ENCODE measurements at regions not wholly inside any gene's neighbourhood (a gene's known extent, or its start where the extent isn't known, plus 50 kb on each side); places are given as distances from the start of the nearest gene placed in this dataset.
A peak's percentile ranks its signal among the peaks of the same experiment; 100 is the strongest.

DNA sequence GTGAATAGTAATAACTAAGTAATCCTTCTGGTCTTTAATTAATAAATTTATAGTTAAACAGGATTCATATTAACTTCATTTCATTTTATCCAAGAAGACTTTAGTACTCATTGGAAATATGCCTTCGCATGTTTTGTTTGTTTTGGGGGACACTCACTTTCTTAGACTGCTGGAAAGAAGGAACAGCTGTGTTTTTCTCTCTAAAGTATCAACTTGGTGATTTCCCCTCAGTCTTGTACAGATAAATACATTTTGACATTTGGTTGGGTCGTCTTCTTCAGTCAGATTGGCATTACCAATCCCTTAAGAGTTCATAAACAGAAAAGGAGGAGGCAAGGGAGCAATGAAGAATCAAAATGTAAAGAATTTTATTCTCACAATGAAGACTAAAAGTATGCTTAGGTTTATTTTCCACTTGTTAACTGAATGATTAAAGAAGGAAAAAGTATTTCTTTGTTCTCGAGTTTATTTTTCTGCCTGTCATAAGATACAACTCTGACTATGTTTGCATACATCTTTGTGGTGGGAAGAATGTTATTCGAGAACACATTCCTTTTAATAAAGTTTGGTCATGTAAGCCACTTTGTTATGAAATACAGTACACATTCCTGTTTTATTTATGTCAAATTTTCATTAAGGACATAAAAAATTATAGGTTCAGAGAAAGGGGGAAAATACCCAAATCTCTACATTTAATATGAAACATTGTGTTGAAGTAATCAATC is 140.2 kb downstream of the GMNC start:
- DNase-seq (ENCODE audit: low read depth): no peak

DNA sequence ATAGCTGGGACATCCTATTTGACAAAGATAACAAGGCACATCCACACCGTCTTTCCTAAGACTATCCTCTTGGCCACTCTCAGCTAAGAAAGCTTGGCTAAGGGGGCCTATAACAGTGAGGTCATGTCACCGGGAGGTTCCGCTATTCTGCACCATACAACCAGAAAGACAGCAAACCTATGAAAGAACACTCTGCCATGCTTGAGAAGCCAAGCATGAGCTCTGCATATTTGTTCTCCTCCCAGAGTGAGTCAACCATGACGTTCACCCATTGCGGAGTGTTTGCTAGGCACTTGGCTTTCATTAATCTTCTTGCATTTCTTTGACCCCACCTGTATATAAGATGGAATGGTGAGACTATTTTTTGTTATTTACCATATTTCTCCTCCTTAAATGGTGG is 141.2 kb downstream of the GMNC start:
- no peak for DNase-seq (ENCODE audit: low read depth)

DNA sequence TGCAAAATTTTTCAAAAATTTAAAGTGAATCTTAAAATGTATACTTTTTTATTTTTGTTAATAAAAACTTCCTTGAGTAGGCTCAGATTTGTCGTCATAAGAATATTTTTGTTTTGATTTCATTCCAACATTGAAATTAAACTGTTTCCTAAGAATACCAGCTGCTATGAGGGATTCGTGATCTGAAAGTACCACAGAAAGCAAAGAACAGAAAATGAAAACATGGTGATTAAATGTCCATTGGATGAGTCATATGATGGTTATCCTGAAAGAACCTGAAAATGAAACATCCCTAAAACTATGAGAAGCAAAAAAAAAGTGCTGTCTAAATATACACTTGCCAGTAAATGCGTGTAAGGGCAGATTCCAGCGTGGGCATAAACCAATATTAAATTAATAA is 143.8 kb downstream of the GMNC start:
- DNase-seq (ENCODE audit: low read depth): peak; percentile 74

DNA sequence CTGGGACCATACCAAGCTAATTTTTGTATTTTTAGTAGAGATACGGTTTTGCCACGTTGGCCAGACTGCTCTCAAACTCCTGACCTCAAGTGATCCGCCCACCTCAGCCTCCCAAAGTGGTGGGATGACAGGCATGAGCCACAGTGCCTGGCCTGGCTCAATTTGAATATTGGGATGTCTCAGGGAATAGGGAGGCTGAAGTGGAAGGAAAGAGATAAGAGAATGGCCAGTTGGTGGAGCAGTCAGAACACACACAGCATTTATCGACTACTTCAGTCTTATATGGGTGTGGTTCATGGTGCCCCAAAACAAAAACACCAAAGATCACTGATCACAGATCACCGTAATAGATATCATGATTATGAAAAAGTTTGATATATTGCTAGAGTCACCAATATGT is 144.4 kb downstream of the GMNC start:
- peak; percentile 18 for DNase-seq (ENCODE audit: low read depth)

DNA sequence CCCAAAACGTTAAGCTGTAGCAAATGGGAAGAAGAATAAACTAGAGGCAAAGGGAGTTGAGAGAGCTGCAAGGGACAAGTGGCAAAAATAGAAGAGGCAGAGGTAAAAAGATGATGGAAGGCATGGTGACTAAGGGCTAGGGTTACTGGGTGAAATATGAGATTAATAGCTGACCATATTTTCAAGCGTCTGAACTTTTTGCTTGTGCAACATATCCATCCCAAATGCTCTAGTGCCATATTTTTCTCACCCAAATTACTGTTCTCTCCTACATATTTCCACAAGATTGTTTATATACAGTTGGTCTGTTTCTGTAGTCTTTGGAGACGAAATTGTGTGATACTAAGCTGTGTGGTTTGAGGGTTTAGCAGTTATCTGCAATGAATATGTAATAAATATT is 145.5 kb downstream of the GMNC start:
- DNase-seq (ENCODE audit: low read depth): no peak

DNA sequence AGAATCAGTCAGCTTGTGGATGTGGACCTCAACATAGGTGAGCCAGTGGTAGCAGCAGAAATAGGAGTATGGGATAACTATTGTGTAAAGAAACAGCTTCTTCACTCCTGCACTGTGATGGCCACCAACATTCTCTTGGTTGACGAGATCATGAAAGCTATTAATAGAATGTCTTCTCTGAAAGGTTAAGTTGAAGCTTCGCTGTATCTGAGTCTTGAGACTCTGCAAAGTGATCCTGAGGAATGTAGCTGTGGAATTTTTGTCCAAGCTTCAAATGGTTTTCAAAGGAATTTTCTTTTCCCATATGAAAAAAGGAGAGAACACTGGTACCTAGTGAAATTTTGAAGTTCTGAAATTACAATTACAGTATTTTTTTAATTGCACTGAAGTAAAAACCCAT is 146.3 kb downstream of the GMNC start:
- DNase-seq (ENCODE audit: low read depth): no peak

DNA sequence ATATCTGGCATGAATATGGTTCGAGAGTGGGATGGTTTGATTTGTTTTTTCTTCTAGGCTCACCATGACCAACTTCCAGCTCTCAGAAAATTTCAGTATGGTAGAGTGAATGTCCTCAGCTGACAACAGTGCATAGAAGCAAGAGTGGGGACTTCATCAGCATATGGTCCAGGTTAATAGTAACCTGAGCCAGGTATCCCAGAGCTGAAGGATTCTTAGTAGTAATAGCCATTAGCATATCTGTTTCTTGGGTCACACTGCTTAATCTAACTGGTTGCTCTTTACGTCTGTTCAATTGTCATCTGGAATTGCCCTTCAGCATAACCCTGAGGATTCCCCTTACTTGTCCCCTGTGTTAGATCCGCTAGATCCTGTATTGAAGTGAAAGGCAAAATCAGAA is 151.8 kb downstream of the GMNC start:
- DNase-seq (ENCODE audit: low read depth): no peak

DNA sequence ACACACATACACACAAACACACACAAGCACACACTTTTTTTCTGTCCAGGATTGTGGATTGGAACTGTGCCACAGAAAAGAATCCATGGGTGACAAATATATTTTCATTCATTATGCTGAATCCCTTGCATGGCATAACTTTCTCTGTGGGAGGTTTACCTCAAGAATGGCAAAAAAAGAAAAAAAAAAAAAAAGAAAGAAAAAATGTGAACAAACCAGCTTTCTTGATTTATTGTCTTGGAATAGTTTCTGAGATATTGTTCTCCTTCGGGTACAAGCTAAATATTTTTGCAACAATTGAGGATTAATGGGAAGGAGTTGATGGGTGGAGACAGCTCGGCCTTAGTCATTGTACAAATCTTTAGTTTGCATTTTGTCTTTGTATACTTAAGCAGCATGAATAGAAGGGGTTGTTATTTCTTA is 153.1 kb downstream of the GMNC start:
- peak; percentile 25 for DNase-seq (ENCODE audit: low read depth)
